GM12873 (cell line): ENCODE measurements at regions not wholly inside any gene's neighbourhood (a gene's known extent, or its start where the extent isn't known, plus 50 kb on each side); places are given as distances from the start of the nearest gene placed in this dataset.

ENCODE experiments used
- CTCF ChIP-seq: IDR thresholded peaks from 2 replicates; pipeline ENCODE4 v1.5.1; 2012; ENCODE audit warnings: low read depth, mild to moderate bottlenecking, moderate library complexity, low read length, control low read depth; ENCODE audit not compliant: insufficient read depth; ENCODE audit errors: missing control alignments

GRCh38 chr13:105105471-105105870 lies 1430.0 kb downstream of the EFNB2 start:
- TF ChIP-seq CTCF = no peak

- no peak for TF ChIP-seq CTCF
Observed at GRCh38 chr13:105097521-105097920, 1437.9 kb downstream of the EFNB2 start.

GRCh38 chr13:105089858-105090643 lies 1445.4 kb downstream of the EFNB2 start:
- TF ChIP-seq CTCF = no peak

GRCh38 chr13:105087945-105088344 lies 1447.5 kb downstream of the EFNB2 start:
- TF ChIP-seq CTCF = no peak

GRCh38 chr13:105084931-105085330 lies 1450.5 kb downstream of the EFNB2 start:
- TF ChIP-seq CTCF = no peak

GRCh38 chr13:105083992-105084391 lies 1451.5 kb downstream of the EFNB2 start:
- no peak for TF ChIP-seq CTCF

GRCh38 chr13:105074755-105075154 lies 1460.7 kb downstream of the EFNB2 start:
- no peak for TF ChIP-seq CTCF
